ENCODE measurements at regions not wholly inside any gene's neighbourhood (a gene's known extent, or its start where the extent isn't known, plus 50 kb on each side); places are given as distances from the start of the nearest gene placed in this dataset.

- TF ChIP-seq CTCF (IDR thresholded peaks at IDR 0.05) (no peak), POLR2A (IDR thresholded peaks at IDR 0.05) (no peak)
These were observed 429.1 kb upstream of the CCDC196 start for GRCh38 chr14:66056926-66057552.

Measured in body of pancreas (tissue), 4 donors.